SU-DHL-6 (cell line): ENCODE measurements at regions not wholly inside any gene's neighbourhood (a gene's known extent, or its start where the extent isn't known, plus 50 kb on each side); places are given as distances from the start of the nearest gene placed in this dataset.

Experiments
- H2AFZ ChIP-seq: fragments of 200-600 bp; sonication (generic); 2 replicates; pipeline ENCODE4 v1.6.1; 2014; ENCODE audit warnings: low read depth, mild to moderate bottlenecking, moderate library complexity, mixed read lengths, antibody characterized with exemption, low read length; ENCODE audit not compliant: severe bottlenecking
- H3F3A ChIP-seq: fragments of 200-600 bp; shearing (Covaris generic); 2 replicates; pipeline ENCODE4 v1.6.0; 2016; ENCODE audit warnings: antibody characterized with exemption, mild to moderate bottlenecking; ENCODE audit not compliant: insufficient read depth
- H3K27ac ChIP-seq: fragments of 200-600 bp; sonication (generic); 2 replicates; pipeline ENCODE4 v1.5.1; 2016; ENCODE audit warnings: low read depth, mild to moderate bottlenecking, low read length, moderate library complexity, mixed read lengths
- H3K27me3 ChIP-seq: fragments of 200-600 bp; sonication (generic), shearing (Covaris generic); 2 replicates; pipeline ENCODE4 v1.6.0; 2014; ENCODE audit warnings: mild to moderate bottlenecking, low read length
- H3K36me3 ChIP-seq: fragments of 200-600 bp; sonication (generic); 2 replicates; pipeline ENCODE4 v1.6.1; 2014; ENCODE audit warnings: mild to moderate bottlenecking, low read length, mixed read lengths
- H3K4me2 ChIP-seq: fragments of 300-600, 200-600 bp; shearing (Covaris generic), sonication (generic); 2 replicates; pipeline ENCODE4 v1.6.0; 2014; ENCODE audit warnings: low read length, low read depth, mild to moderate bottlenecking; ENCODE audit not compliant: poor library complexity, severe bottlenecking
- H3K4me3 ChIP-seq: fragments of 200-600 bp; sonication (generic); 2 replicates; pipeline ENCODE4 v1.5.1; 2014; ENCODE audit warnings: antibody characterized with exemption, low read length, mild to moderate bottlenecking, mixed read lengths; ENCODE audit not compliant: insufficient read depth, poor library complexity, severe bottlenecking
- H3K79me2 ChIP-seq: fragments of 200-600 bp; sonication (generic); 2 replicates; pipeline ENCODE4 v1.6.1; 2014; ENCODE audit warnings: mild to moderate bottlenecking, low read length, moderate library complexity; ENCODE audit not compliant: insufficient read depth
- H3K9ac ChIP-seq: fragments of 200-600 bp; sonication (generic); 2 replicates; pipeline ENCODE4 v1.7.0; 2014; ENCODE audit warnings: mild to moderate bottlenecking, low read length
- H3K9me2 ChIP-seq: fragments of 200-600 bp; sonication (generic); replicated peaks from 2 replicates; pipeline ENCODE4 v1.6.1; 2014; ENCODE audit warnings: low read length; ENCODE audit not compliant: insufficient read depth
- H3K9me3 ChIP-seq: fragments of 200-600 bp; sonication (generic); 2 replicates; pipeline ENCODE4 v1.6.1; 2014; ENCODE audit warnings: low read length, mixed read lengths; ENCODE audit not compliant: insufficient read depth
- H4K20me1 ChIP-seq: fragments of 200-600 bp; sonication (generic); 2 replicates; pipeline ENCODE4 v1.6.1; 2014; ENCODE audit warnings: low read depth, mild to moderate bottlenecking, antibody characterized with exemption, low read length, moderate library complexity, mixed read lengths
- CTCF ChIP-seq: fragments of 200-600 bp; sonication (generic); IDR thresholded peaks from one replicate; pipeline ENCODE4 v1.5.1; 2017; ENCODE audit warnings: antibody characterized with exemption, mild to moderate bottlenecking, low read length, moderate library complexity; ENCODE audit not compliant: insufficient read depth, poor library complexity, severe bottlenecking
- EZH2phosphoT487 ChIP-seq: fragments of 200-600 bp; sonication (generic), shearing (Covaris generic); conservative IDR thresholded peaks from 2 replicates; pipeline ENCODE4 v1.6.1; 2018; ENCODE audit warnings: mild to moderate bottlenecking, antibody characterized with exemption, low read length, moderate library complexity, mixed read lengths

GRCh38 chr4:28341784-28342183 is 1481.1 kb downstream of the STIM2 start:
- TF ChIP-seq EZH2phosphoT487 (no peak), CTCF (no peak)
- Histone ChIP-seq H3K4me3 (no peak overlapping the region), H3K36me3 (no peaks in the 10 kb centered on the region; the same call in 1 of the 2 replicates), H3K9me2 (no peaks in the 10 kb centered on the region), H3K9ac (no peak overlapping the region), H3K27me3 (no peaks in the 10 kb centered on the region), H3F3A (no peaks in the 10 kb centered on the region), H3K9me3 (0 out of 2 replicates have a peak, but pooled peaks cover 5% of the 10 kb centered on the region), H4K20me1 (no peaks in the 10 kb centered on the region), H3K79me2 (no peaks in the 10 kb centered on the region), H3K27ac (no peak overlapping the region), H3K4me2 (no peak overlapping the region), H2AFZ (no peak overlapping the region)

GRCh38 chr4:28350485-28350884 is 1489.8 kb downstream of the STIM2 start:
- Histone ChIP-seq H2AFZ (no peak overlapping the region), H3K4me3 (no peak overlapping the region), H3K36me3 (no peaks in the 10 kb centered on the region), H3K9me3 (no peaks in the 10 kb centered on the region), H3K4me2 (no peak overlapping the region), H3K27ac (no peak overlapping the region), H3K79me2 (no peaks in the 10 kb centered on the region), H3K27me3 (no peaks in the 10 kb centered on the region), H3K9me2 (no peaks in the 10 kb centered on the region), H3F3A (no peaks in the 10 kb centered on the region), H4K20me1 (no peaks in the 10 kb centered on the region), H3K9ac (no peak overlapping the region)
- no peak for TF ChIP-seq CTCF
- no peak for TF ChIP-seq EZH2phosphoT487

GRCh38 chr4:28351102-28351501 is 1490.5 kb downstream of the STIM2 start:
- H4K20me1 ChIP-seq, result no peaks in the 10 kb centered on the region
- no peak overlapping the region for H3K27ac ChIP-seq
- H2AFZ ChIP-seq, result no peak overlapping the region
- H3K9me3 ChIP-seq, result no peaks in the 10 kb centered on the region
- no peaks in the 10 kb centered on the region for H3K27me3 ChIP-seq
- H3K4me2 ChIP-seq, result no peak overlapping the region
- H3K4me3 ChIP-seq, result no peak overlapping the region
- no peak overlapping the region for H3K9ac ChIP-seq
- H3K9me2 ChIP-seq, result no peaks in the 10 kb centered on the region
- H3K79me2 ChIP-seq, result no peaks in the 10 kb centered on the region
- no peaks in the 10 kb centered on the region for H3K36me3 ChIP-seq
- no peaks in the 10 kb centered on the region for H3F3A ChIP-seq
- no peak for TF ChIP-seq EZH2phosphoT487
- no peak for TF ChIP-seq CTCF
